ENCODE measurements at regions not wholly inside any gene's neighbourhood (a gene's known extent, or its start where the extent isn't known, plus 50 kb on each side); places are given as distances from the start of the nearest gene placed in this dataset.

DNA sequence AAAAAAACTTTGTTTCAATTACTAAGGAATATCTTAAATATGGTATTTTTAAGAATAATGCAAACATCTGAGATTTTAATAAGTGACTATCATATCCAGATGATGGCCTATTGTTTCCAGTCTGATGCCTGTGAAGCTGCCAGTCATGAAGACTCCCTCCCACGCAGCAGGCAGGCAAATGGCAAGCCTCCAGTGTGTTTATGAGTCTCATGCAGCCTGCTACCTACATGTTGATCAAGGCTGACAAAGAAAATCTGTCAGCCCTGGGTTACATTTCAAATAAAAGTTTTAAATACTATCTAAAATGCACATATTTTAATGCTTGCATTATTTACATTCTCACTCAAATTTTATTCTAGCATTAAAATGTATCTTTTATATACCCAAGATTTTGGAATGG lies 137.6 kb upstream of the RNPC3 start:
- no peak for DNase-seq (ENCODE audit: low read depth in 1 of 2, low spot score in 1 of 2)
- TF ChIP-seq JUND (IDR thresholded peaks at IDR 0.05; ENCODE audit: low read depth), result no peak
- in situ Hi-C loops (cut with HindIII; ENCODE audit: low pct_unique_long_range_greater_than_20kb, low sequenced_read_pairs), result no loop called here

DNA sequence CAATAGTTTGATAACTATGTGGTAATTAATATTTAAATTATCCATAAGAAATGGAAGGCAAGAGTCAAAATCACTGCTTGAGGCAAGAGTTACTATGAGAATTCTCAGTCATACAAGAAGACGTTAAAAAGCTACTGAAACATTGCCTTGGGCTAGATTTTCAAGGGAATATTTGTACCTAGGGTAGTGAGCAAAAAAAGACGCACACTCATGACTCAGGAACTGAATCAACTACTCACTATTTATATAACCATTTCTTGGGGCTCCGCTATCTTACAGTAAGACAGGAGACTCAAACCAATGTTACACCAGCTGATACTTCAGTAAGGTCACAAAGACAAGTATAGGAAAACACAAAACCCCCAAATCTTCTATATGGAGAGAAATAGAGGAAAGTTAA lies 151.5 kb upstream of the RNPC3 start:
- TF ChIP-seq JUND (IDR thresholded peaks at IDR 0.05; ENCODE audit: low read depth), result no peak
- in situ Hi-C loops (cut with HindIII; ENCODE audit: low pct_unique_long_range_greater_than_20kb, low sequenced_read_pairs), result no loop called here
- DNase-seq (ENCODE audit: low read depth in 1 of 2, low spot score in 1 of 2), result no peak

DNA sequence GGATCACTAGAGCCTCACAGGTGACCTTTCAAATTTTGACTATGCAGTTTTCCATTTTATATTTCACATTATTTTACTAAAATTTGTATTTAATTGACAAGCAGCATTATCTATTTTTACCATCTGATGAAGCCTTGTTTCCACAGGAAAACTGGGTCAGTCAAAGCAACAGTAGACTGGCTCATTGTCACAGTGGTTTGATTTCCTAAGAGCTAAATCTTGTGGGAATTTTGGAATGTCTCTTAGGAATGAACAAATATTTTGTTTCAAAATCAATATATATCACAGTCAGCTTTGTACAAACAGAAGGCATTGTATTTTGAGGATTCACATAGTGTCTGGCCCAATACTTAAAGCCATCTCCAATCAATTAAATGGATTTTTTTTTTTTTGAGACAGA lies 152.6 kb upstream of the RNPC3 start:
- in situ Hi-C loops (cut with HindIII; ENCODE audit: low pct_unique_long_range_greater_than_20kb, low sequenced_read_pairs), result no loop called here
- peak in 1 of 2 experiments; percentile 15 for DNase-seq (ENCODE audit: low read depth in 1 of 2, low spot score in 1 of 2)
- TF ChIP-seq JUND (IDR thresholded peaks at IDR 0.05; ENCODE audit: low read depth), result no peak

DNA sequence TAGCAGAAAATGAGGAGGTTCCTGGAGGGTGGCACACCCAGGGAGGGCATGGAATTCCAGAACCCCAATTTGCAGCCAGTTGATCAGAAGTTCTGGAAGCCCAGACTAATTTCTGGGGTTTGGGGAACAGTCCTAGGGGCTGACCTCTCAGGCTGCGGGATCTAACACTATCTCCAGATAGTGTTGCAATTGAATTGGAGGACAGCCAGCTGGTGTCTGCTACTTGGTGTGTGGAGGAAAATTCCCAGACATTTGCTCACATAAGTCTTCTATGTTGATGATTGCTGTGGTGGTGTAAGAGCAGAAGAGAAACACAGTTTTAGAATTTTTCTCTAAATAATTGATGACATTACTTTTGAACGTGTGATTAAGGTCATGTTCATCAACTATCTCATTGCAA lies 154.3 kb upstream of the RNPC3 start:
- no peak for DNase-seq (ENCODE audit: low read depth in 1 of 2, low spot score in 1 of 2)
- in situ Hi-C loops (cut with HindIII; ENCODE audit: low pct_unique_long_range_greater_than_20kb, low sequenced_read_pairs), result no loop called here
- TF ChIP-seq JUND (IDR thresholded peaks at IDR 0.05; ENCODE audit: low read depth), result no peak

DNA sequence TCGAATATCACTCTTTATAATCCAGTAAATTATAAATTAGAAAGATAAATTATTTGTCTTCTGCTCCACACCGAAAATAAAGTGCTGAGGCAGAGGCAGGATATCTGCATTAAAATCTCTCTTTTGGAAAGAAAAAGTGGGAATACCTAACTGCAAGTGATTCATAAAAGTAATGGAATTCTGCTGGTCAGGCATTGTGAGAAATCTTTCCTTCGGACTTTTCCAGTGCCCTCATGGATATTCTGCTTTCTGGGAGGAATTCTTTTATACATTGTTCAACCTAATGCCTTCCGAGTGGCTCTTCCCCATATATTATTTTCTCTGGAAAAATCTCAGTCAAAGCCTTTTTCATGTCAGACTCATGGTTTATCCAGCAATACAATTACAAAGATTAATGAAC lies 158.3 kb upstream of the RNPC3 start:
- DNase-seq (ENCODE audit: low read depth in 1 of 2, low spot score in 1 of 2), result no peak
- in situ Hi-C loops (cut with HindIII; ENCODE audit: low pct_unique_long_range_greater_than_20kb, low sequenced_read_pairs), result no loop called here
- TF ChIP-seq JUND (IDR thresholded peaks at IDR 0.05; ENCODE audit: low read depth), result no peak

DNA sequence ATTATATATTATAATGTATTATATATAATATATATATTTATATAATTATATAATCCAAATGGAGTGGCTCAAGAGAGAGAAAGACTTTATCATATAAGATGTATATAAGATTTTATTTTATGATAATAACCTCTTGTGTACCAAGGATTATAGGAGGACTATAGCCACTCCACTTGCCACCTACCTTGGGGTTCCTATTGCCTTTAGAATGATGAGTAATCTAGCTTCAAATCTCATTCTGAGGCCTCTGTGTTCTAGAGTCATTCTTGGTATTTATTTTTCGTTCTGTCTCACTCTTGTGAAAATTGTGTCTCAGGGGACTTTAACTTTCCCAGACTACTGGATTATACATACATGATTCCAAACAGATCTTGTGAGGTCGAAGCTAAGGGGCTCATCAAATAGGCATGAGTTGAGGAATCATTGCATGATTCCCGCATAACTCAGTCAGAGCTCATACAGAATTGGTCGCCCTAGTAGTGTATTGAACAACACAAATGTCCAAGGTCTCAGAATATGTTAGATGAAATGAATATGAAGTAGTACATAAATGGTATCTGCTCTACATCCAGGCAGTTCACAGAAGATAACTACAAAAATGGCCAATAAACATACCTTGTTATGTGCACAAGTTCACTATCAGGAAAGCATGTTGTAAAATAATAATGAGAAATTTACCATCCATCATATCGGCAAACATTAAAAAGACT lies 159.5 kb upstream of the RNPC3 start:
- no peak for TF ChIP-seq JUND (IDR thresholded peaks at IDR 0.05; ENCODE audit: low read depth)
- in situ Hi-C loops (cut with HindIII; ENCODE audit: low pct_unique_long_range_greater_than_20kb, low sequenced_read_pairs), result no loop called here
- DNase-seq (ENCODE audit: low read depth in 1 of 2, low spot score in 1 of 2), result no peak

DNA sequence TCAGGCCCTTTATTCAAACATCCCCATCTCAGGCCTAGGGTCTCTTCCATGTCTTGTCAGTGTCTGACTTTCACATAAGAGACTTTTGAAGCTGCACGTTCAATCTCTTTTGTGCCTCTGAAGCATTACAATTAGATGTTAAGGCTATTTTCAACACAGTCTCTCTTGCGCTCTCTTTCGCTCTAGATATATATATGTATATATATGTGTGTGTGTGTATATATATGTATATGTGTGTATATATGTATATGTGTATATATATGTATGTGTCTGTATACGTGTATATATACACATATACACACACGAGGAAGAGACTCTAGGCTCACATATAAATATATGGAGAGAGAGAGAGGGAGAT lies 162.5 kb upstream of the RNPC3 start:
- in situ Hi-C loops (cut with HindIII; ENCODE audit: low pct_unique_long_range_greater_than_20kb, low sequenced_read_pairs), result no loop called here
- DNase-seq (ENCODE audit: low read depth in 1 of 2, low spot score in 1 of 2), result no peak
- TF ChIP-seq JUND (IDR thresholded peaks at IDR 0.05; ENCODE audit: low read depth), result no peak

DNA sequence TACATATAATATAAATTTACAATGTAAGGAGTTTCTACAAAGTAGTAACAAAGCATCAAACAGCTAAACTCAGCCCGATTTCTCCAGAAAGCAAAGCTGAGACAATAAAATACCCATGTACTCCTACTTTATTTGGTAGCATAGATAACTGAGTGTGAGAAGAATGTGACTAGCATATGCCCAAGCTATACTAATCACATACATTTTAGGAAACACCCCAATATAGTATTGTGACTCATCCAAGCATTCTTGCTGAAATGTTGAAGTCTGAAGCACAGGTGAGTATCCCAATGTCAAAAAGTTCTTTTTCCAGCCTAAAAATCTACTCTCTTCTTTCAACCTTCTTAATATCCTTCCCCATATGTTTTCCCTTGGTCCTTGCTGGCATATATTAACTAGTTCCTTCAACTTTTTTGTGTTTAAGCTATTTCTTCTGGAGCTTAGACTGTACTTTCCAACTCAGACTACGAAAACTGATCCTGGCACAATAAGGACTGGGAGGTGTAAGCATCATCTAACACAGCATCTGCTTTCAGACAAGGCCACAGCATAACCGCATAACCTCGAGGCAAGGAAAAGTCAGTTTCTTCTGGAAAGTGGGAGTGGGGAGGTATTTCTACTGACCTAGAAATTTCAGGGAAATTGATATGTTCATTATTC lies 163.0 kb upstream of the RNPC3 start:
- in situ Hi-C loops (cut with HindIII; ENCODE audit: low pct_unique_long_range_greater_than_20kb, low sequenced_read_pairs), result no loop called here
- TF ChIP-seq JUND (IDR thresholded peaks at IDR 0.05; ENCODE audit: low read depth), result no peak
- no peak for DNase-seq (ENCODE audit: low read depth in 1 of 2, low spot score in 1 of 2)

DNA sequence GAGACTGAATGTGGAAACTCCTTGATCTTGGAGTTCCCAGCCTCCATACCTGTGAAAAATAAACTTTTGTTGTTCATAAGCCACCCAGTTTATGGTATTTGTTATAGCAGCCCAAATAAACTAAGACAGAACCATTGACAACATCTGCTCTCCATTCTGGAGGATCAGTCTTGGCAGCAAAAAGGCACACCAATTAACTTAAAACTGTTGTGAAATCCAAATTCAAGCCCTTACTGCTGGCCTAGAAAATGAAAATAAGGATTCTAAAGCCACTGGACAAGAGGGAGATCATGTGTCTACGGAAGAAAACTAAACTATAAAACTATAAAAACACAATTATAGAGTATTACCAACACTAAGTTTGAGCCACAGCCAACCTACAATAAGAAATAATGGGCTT lies 172.1 kb upstream of the RNPC3 start:
- DNase-seq (ENCODE audit: low read depth in 1 of 2, low spot score in 1 of 2), result no peak
- in situ Hi-C loops (cut with HindIII; ENCODE audit: low pct_unique_long_range_greater_than_20kb, low sequenced_read_pairs), result no loop called here
- TF ChIP-seq JUND (IDR thresholded peaks at IDR 0.05; ENCODE audit: low read depth), result no peak

DNA sequence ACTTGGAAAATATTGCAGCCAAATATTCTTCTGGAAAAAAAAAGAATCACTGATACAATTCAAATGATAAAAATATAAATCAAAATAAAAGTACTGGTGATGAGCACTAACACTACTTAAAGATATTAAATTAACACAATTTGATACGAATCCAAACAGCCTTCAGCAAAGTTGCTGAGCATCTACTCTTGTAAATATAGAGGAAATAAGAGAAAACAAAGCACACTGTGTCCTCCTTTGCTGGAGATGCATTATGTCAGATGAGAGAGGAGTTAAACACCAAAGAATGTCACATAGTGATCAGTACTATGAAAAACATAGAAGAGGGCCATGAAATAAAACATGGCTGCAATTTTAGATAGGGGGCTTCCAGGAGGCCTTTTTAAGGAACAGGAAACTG lies 177.4 kb upstream of the RNPC3 start:
- DNase-seq (ENCODE audit: low read depth in 1 of 2, low spot score in 1 of 2), result no peak
- no peak for TF ChIP-seq JUND (IDR thresholded peaks at IDR 0.05; ENCODE audit: low read depth)
- in situ Hi-C loops (cut with HindIII; ENCODE audit: low pct_unique_long_range_greater_than_20kb, low sequenced_read_pairs), result no loop called here

DNA sequence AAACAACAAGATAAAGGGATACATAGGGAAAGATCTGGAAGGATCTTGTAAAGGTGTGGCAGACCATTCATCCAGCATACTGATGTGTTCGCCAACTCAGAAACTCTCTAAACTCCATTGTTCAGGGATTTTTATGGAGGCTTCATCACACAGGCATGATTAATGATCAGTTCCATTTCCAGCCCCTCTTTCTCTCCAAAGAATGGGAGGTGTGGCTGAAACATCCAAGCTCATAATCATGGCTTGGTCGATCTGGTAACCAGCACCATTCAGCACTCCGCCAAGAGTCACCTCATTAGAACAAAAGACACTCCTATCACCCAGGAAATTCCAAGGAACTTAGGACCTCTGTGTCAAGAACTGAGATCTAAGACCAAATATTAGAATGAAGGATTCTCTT lies 180.6 kb upstream of the RNPC3 start:
- no peak for DNase-seq (ENCODE audit: low read depth in 1 of 2, low spot score in 1 of 2)
- in situ Hi-C loops (cut with HindIII; ENCODE audit: low pct_unique_long_range_greater_than_20kb, low sequenced_read_pairs), result no loop called here
- TF ChIP-seq JUND (IDR thresholded peaks at IDR 0.05; ENCODE audit: low read depth), result no peak

DNA sequence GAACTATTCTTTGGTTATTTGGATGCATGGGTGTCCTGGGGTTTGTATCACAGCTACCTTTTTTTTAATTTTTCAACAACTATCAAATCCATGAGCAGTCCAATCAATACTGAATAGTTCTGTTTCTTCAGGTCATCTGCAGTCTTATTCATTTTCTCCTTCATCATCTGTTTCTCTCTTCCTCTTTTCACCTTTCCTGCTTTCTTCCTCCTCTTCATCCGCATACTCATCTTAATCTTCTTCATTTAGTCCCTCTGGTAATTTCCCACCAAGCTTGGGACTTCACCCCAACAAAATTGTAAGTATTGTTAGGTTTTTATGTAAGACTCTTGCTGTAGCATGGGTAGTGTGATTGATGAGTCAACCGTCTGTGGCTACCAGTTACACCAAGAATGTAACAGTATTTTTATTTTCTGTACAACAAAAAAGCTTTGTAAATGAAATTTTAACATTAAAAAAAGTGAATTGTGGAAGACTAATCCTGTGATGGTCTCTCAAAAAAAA lies 184.1 kb upstream of the RNPC3 start:
- TF ChIP-seq JUND (IDR thresholded peaks at IDR 0.05; ENCODE audit: low read depth), result no peak
- in situ Hi-C loops (cut with HindIII; ENCODE audit: low pct_unique_long_range_greater_than_20kb, low sequenced_read_pairs), result no loop called here
- no peak for DNase-seq (ENCODE audit: low read depth in 1 of 2, low spot score in 1 of 2)

DNA sequence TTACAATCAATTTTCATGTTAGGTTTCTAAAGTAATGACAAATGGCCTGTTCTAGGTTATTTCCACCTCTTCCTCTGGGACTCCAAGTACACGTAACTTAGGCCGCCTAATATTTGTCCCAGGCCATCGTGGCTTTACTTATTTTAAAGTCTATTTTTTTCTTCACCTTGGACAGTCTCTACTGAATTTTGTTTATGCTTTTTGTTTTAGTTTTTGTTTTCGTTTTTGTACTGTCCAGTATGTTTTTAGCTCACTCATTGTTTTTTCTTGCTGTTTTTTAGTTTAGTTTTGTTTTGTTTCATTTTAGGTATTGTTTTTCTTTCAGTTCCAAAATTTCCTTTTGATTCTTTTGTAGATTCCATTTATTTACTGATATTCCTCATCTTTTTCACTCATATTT lies 187.7 kb upstream of the RNPC3 start:
- no peak for DNase-seq (ENCODE audit: low read depth in 1 of 2, low spot score in 1 of 2)
- in situ Hi-C loops (cut with HindIII; ENCODE audit: low pct_unique_long_range_greater_than_20kb, low sequenced_read_pairs), result no loop called here
- TF ChIP-seq JUND (IDR thresholded peaks at IDR 0.05; ENCODE audit: low read depth), result no peak

DNA sequence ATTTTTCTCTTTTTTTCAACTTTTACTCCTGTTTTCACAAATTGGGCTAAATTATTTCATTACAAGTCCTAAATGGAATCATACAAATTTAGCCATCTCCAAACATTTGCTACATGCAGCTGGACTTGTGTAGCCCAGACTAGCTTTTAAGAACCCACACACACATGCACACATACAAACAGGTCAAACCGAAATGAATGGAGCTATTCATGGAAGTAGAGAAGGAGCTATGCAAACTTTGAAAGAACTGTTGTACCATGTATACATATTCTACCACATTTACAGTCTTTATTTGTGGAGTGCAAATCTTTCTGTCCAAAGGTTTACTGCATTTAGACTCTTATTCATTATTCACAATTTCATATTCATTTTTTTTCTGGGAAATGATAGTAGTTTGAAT lies 189.1 kb upstream of the RNPC3 start:
- no peak for TF ChIP-seq JUND (IDR thresholded peaks at IDR 0.05; ENCODE audit: low read depth)
- no peak for DNase-seq (ENCODE audit: low read depth in 1 of 2, low spot score in 1 of 2)
- in situ Hi-C loops (cut with HindIII; ENCODE audit: low pct_unique_long_range_greater_than_20kb, low sequenced_read_pairs), result no loop called here
